BE2C (cell line): ENCODE measurements at regions not wholly inside any gene's neighbourhood (a gene's known extent, or its start where the extent isn't known, plus 50 kb on each side); places are given as distances from the start of the nearest gene placed in this dataset.

ENCODE experiments used
- DNase-seq: peaks from one replicate; pipeline ENCODE4 v3.0.0-alpha.2; 2020
- H3K27me3 ChIP-seq: fragments of 250-450 bp; sonication (Bioruptor Pico); 2 replicates; pipeline ENCODE4 v1.5.1; 2020; ENCODE audit warnings: mild to moderate bottlenecking
- H3K36me3 ChIP-seq: fragments of 250-450 bp; sonication (Bioruptor Pico); 2 replicates; pipeline ENCODE4 v1.5.1; 2020; ENCODE audit warnings: mild to moderate bottlenecking
- H3K4me1 ChIP-seq: fragments of 250-450 bp; sonication (Bioruptor Pico); 2 replicates; pipeline ENCODE4 v1.5.1; 2020
- H3K4me3 ChIP-seq: 2 replicates; pipeline ENCODE4 v1.5.1; 2011; ENCODE audit warnings: low read depth, low read length
- H3K9me3 ChIP-seq: fragments of 250-450 bp; sonication (Bioruptor Pico); 2 replicates; pipeline ENCODE4 v1.5.1; 2020
- CTCF ChIP-seq: IDR thresholded peaks from 2 replicates; pipeline ENCODE4 v1.5.1; 2012; ENCODE audit warnings: mild to moderate bottlenecking, low read depth, low read length

GRCh38 chr14:106875503-106875902 lies 1349.1 kb downstream of the TMEM121 start:
- Histone ChIP-seq H3K4me3 (no peak overlapping the region), H3K4me1 (no peaks in the 10 kb centered on the region), H3K36me3 (no peaks in the 10 kb centered on the region), H3K27me3 (no peaks in the 10 kb centered on the region), H3K9me3 (no peaks in the 10 kb centered on the region; the same call in 1 of the 2 replicates)
- TF ChIP-seq CTCF, result 0 out of 2 replicates have a peak, but pooled peaks have one; percentile 5
- no peak for DNase-seq

- no peak for TF ChIP-seq CTCF
- H3K27me3 ChIP-seq, result no peaks in the 10 kb centered on the region
Observed at GRCh38 chr14:106876711-106877110, 1350.3 kb downstream of the TMEM121 start.

GRCh38 chr14:106877517-106877916 lies 1351.1 kb downstream of the TMEM121 start:
- TF ChIP-seq CTCF, result no peak
- Histone ChIP-seq H3K27me3 (no peaks in the 10 kb centered on the region), H3K9me3 (no peaks in the 10 kb centered on the region), H3K36me3 (no peaks in the 10 kb centered on the region), H3K4me3 (no peak overlapping the region), H3K4me1 (no peaks in the 10 kb centered on the region)
- DNase-seq, result no peak

More at GRCh38 chr14:106876711-106877110, 1350.3 kb downstream of the TMEM121 start:
- no peaks in the 10 kb centered on the region; the same call in 1 of the 2 replicates for H3K9me3 ChIP-seq
- no peak overlapping the region for H3K4me3 ChIP-seq
- DNase-seq, result no peak
- no peaks in the 10 kb centered on the region for H3K4me1 ChIP-seq
- no peaks in the 10 kb centered on the region for H3K36me3 ChIP-seq

- TF ChIP-seq CTCF, result peak; percentile 64
- Histone ChIP-seq H3K36me3 (no peaks in the 10 kb centered on the region), H3K4me3 (no peak overlapping the region), H3K27me3 (no peaks in the 10 kb centered on the region), H3K9me3 (no peaks in the 10 kb centered on the region; the same call in 1 of the 2 replicates), H3K4me1 (no peaks in the 10 kb centered on the region)
- DNase-seq, result peak; percentile 68
Observed at GRCh38 chr14:106879241-106879640, 1352.9 kb downstream of the TMEM121 start.

- Histone ChIP-seq H3K4me3 (no peak overlapping the region), H3K36me3 (no peaks in the 10 kb centered on the region), H3K4me1 (no peaks in the 10 kb centered on the region), H3K27me3 (no peaks in the 10 kb centered on the region), H3K9me3 (no peaks in the 10 kb centered on the region; the same call in 1 of the 2 replicates)
- TF ChIP-seq CTCF, result peak; percentile 74
- peak; percentile 64 for DNase-seq
Observed at GRCh38 chr14:106883218-106883692, 1356.9 kb downstream of the TMEM121 start.
